ELR (cell line): ENCODE measurements at regions not wholly inside any gene's neighbourhood (a gene's known extent, or its start where the extent isn't known, plus 50 kb on each side); places are given as distances from the start of the nearest gene placed in this dataset.
"Not testable (repeated sequence)": the region's sequence is repeated elsewhere in the genome, so short reads cannot be mapped to it uniquely, and the experiment has no call there.

ENCODE experiments used
- DNase-seq: peaks from one replicate; pipeline ENCODE4 v3.0.0-alpha.2; 2015; ENCODE audit warnings: low read depth

DNA sequence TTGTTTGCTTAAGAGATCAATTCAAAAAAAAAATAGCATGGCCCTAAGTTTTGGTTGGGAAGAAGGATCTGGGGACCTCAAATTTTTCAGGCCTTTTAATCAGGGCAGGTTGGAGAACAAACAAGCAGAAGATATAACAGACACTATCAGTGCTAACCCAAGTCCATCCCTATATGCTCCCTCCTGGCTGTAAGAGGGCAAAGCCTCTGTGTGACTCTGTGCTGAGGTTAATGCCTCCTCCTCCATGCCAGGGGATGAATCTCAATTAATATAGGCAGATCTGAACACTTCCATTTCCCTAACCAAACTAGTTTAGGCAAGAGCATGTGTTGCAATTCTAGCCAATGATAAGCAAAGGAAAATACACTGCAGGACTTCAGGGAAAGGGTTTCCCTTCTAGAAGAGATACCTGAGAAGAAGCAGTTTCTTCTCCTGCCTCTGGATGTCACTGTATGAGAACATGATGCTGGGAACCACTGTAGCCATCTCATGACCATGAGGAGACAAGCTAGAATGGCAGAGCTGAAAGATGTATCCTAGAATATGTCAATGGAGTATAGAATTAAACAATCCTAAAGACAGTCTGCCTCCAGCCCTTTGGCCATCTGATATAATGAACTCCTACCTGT, 76.0 kb downstream of the CHD9NB start:
- peak; percentile 23 for DNase-seq

DNA sequence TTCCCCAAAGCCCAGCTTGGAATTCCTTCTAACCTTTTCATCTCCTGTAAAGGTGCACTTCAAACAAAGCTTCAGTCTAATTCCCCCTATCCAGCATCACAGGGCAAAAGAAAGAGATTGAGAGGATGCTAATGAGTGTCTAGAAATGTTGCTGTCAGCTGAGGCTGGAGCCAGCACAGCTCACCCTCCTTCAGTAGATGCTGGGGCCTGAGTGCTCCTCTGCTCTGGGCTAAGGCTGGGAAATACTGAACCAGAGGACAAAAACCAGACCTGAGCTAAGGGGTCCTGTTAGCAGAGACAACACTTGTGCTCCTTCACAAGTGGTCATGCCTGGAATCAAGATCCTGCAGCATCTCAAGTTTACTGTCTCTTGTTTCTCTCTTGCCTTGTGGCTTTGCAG, 85.0 kb downstream of the CHD9NB start:
- DNase-seq: no peak

GRCh38 chr16:52964290-52964689, 88.4 kb downstream of the CHD9NB start:
- no peak for DNase-seq

DNA sequence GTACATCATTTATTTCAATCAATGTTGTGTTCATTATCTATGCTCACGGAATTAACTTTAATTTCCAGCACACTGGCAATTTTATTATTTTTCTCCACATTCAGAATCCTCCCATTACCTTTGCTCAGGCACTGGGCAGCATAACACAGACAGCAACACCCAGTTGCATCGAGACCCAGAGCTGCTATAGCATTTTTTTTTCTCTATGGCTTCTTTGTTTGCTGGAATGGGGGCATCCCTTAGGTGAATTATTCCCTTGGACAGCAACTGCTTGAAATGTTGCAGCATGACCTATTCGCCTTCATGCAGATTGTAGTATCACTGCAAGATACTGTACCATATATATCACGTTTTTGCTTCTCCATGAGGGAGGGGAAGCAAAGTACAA, 88.8 kb downstream of the CHD9NB start:
- no peak for DNase-seq

DNA sequence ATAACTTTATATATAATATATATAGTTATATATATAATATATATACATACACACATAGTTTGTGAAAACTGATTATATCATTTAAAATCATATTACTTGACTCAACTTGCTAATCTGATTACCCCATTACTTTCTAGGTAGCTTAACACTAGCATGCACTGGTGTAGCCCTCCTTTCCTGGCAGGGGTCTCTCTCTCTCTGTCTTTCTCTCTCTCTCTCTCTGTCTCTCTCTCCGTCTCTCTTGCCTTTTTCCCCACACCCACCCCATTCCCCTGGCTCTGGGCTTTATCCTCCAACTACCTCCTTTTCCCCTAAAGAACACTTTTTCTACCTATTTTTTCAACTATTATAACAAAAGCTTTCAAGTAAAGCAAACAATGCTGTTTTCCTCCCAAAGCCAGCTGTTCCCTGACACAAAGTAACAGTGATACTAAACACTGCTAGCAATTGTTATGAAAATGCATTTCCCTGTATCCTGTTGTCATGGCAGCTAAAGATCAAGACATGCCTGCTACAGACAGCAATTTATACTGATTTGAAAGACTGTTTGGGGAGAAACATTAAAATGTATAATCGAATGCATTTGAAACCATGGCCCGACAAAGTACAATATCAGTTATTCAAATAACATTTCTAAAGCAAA, 89.4 kb downstream of the CHD9NB start:
- no peak for DNase-seq

GRCh38 chr16:52958951-52959350, 93.7 kb downstream of the CHD9NB start:
- DNase-seq: no peak

GRCh38 chr16:52957199-52957598, 95.5 kb downstream of the CHD9NB start:
- DNase-seq: no peak

DNA sequence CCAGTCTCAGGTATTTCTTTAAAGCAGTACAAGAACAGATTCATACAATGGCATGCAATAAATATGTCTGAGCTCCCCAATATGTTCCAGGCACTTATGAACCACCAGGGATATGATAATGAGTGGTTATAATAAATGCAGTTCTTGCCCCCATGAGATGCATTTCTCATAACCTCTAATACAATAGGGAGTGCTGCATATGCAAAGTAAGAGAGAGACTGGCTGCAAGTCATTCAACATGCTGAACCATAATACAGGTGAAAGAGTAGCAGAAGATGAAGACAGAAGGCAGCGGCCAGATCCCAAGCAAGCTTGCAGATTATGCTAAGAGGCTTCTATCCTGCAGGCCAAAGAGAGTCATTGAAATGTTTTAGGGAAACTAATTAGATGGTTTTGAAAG, 96.7 kb downstream of the CHD9NB start:
- DNase-seq: no peak

DNA sequence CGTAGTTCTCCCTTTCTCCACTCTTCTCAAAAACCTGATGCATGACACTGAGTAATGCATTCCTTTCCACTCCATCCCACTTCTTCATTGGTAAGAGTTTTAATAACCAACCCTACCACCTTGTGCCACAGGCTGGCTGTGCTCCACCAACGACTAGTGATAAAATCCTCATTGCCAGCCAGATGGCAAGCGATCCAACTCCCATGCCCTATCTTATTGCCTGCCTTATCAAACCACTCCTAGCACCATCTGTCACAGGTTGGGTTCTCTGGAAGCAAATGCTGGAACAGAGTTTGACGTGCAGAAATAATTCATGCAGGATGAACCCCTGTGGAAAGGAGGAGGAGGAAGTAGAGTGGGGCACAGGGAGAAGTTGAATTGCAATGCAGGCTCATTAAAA, 99.5 kb downstream of the CHD9NB start:
- no peak for DNase-seq

DNA sequence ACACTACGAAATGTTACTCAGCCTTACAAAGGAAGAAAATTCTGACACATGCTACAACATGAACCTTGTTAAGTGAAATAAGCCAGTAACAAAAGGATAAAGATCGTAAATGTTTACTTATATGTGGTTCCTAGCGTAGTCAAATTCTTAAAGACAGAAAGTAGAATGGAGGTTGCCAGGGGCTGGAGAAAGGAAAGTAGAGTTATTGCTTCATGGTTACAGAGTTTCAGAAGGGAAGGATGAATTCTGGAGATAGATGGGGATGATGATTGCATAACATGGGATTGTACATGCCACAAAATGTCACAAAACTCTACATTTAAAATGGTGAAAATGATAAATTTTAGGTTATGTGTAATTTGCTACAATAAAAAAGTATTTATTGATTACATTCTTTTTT, 103.8 kb downstream of the CHD9NB start:
- DNase-seq: no peak

- no peak for DNase-seq
Measured at GRCh38 chr16:52932321-52932720, 120.4 kb downstream of the CHD9NB start.

DNA sequence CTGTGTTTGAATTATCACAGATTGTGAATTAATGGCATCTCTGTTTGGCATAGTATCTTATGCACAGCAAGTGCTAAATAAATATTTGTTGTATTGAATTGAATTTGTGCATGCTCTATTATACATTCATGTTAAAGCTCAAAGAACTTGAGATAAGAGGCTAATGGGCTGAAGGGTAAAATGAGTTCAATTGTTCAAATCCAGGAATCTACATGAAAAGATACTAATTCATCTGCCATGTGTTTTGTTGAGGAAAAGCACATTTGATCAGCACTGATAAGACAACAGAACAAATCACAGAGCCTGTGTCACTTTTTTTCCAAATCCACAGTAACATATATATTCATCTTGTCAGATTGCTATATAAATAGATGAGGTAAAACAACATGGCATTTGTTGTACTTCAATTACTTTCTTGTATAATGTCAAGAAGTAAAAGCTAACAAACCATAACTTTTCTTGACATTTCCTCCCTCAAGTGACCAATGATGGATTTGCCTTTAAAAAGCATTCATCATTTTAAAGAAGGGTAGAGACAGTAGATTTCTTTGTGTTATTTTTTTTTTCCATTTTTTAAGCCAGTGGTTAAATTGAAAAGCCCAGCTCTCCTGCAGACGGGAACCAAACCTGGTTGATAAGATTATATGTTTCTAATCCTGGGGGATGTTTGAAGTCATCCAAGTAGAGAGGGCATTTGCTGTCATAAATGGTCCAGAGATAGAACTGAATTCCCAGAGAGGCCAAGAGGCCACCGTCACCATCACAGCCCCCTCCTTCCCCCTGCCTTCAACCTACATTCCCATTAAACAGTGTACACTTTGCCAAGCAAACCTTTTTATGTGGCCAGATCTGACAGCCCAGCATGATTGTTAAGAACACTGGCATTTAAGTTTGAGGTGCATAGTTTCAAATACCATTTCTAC, 123.0 kb downstream of the CHD9NB start:
- no peak for DNase-seq

- no peak for DNase-seq
Measured at GRCh38 chr16:52928955-52929354, 123.7 kb downstream of the CHD9NB start.

- DNase-seq: no peak
Measured at GRCh38 chr16:52925143-52925542, 127.6 kb downstream of the CHD9NB start.

GRCh38 chr16:52924162-52924561, 128.5 kb downstream of the CHD9NB start:
- DNase-seq: no peak

DNA sequence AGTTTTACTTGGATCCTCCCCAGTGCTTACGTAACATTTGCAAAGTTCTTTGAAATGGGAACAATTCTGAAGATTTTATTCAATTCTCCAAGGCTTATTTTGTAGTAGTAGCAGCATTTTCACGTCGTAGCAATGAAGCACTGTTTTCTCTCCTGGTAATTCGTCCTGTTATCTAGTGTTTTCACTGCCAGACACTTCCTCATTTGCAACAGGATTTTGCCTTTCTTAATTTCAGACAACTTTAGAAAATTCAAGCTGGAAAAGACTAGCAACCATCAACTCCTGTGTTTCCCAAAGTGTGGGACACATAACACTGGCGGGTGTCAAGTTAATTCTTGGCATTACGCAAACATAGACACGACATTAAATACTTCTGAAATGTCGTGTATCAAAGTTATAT, 131.6 kb downstream of the CHD9NB start:
- DNase-seq: no peak

DNA sequence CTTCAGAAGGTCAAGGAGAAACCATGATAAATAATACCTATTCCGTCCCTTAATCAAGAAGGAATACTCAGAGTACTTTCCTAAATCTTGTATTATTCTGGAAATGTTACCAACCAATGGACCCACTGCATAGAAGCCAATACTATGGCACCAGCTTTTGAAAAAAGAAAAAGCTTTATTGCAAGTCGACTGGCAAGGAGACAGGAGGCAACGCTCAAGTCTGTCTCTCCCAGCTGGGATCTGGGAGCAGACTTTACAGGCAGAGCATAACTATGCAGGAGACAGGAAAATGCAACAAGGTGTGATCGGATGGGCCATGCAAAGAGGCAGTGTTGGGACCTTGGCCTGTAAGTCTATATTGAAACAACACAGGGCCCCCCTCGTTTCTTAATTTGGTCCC, 132.4 kb downstream of the CHD9NB start:
- no peak for DNase-seq

DNA sequence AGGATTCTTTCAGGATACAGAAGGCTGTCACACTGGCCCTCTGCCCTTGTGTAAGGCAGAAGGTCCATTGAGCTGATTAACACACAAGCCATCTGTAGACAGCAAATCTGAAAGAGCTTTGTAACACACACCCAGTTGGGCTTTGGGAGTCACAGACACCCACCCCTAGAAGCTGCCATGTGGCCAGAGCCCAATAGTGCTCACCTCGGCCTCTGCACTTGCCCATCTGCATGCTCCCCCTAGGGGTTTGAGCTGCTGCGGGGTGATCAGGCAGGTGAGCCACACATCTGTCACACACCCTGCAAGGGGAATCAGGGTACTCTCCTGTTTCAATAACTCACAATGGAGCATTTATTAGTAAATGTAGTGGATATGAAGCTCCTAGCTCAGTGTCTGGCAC, 138.3 kb downstream of the CHD9NB start:
- DNase-seq: no peak

DNA sequence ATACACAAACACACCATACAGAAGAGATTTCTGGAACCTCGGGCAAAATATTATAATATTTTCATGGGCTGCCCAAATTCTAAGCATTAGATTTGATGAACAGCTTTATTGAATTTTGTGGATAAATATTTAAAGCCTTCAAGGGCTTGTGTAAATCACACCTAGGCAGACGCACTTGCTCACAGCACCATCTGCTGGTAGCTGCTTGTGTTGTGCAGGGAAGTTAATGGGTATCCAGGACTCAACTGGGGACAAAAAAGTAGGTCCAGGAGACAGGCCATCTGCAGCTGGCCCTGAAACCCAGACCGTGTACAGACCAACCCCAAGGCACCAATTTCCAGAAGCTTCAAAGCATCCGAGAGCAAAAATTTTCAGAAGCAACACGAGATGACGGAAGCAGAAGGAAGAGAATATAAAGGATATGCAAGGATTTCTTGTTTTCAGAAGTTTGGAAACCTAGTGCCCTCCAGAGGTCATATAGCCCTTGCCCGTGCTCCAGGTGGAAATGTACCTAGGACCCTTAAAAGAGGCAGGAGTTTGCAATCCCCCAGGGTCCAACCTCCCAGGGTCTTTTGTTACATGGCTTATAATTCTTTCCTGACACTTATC, 140.0 kb downstream of the CHD9NB start:
- peak; percentile 56 for DNase-seq

GRCh38 chr16:52908057-52908456, 144.6 kb downstream of the CHD9NB start:
- not testable (repeated sequence) for DNase-seq

GRCh38 chr16:52906281-52906680, 146.4 kb downstream of the CHD9NB start:
- DNase-seq: no peak

DNA sequence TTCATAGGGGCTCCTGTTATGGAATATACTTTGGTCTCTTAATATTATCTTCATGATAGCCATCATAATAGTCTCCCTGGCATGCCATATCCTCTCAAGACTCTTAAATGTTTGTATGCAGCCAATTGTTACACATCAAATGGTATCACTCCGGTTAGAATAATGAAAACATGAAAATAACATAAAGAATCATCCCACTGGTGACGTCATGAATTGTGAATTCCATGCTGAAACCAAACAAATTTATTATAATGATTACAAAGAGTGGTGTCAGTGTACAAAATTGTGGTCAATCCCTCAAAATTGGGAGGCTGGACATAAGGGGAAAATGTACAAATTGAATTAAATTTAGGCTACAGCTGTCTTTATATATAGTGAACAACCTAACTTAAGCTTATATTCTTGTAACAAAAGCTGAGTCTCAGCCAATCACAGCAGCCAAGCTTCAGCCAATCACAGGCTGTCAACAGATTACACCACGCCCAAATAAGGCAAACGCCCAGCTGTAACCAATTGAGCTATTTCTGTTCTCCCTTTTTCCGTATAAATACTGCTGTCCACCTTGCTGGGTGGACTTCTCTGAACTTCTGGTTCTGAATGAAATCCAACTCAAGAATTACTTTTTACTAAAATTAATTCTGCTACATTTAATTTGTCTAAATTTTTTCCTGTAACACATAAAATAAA, 156.1 kb downstream of the CHD9NB start:
- no peak for DNase-seq
